IPS-18a (cell line): ENCODE measurements at regions not wholly inside any gene's neighbourhood (a gene's known extent, or its start where the extent isn't known, plus 50 kb on each side); places are given as distances from the start of the nearest gene placed in this dataset.
A peak's percentile ranks its signal among the peaks of the same experiment; 100 is the strongest.

Source experiments
- H3K27ac ChIP-seq: one replicate; pipeline ENCODE4 v1.5.1; 2013; ENCODE audit warnings: low read length
- H3K27me3 ChIP-seq: one replicate; pipeline ENCODE4 v1.6.1; 2013; ENCODE audit warnings: mild to moderate bottlenecking, low read length; ENCODE audit not compliant: control insufficient read depth, insufficient read depth
- H3K36me3 ChIP-seq: one replicate; pipeline ENCODE4 v1.6.1; 2013; ENCODE audit warnings: low read depth, low read length; ENCODE audit not compliant: control insufficient read depth
- H3K4me1 ChIP-seq: one replicate; pipeline ENCODE4 v1.6.1; 2013; ENCODE audit warnings: low read depth, low read length; ENCODE audit not compliant: control insufficient read depth
- H3K4me3 ChIP-seq: one replicate; pipeline ENCODE4 v1.5.1; 2013; ENCODE audit warnings: low read length
- H3K9ac ChIP-seq: one replicate; pipeline ENCODE4 v1.6.1; 2013; ENCODE audit warnings: mild to moderate bottlenecking, low read length, moderate library complexity
- H3K9me3 ChIP-seq: one replicate; pipeline ENCODE4 v1.6.1; 2013; ENCODE audit warnings: low read depth, low read length; ENCODE audit not compliant: control insufficient read depth

DNA sequence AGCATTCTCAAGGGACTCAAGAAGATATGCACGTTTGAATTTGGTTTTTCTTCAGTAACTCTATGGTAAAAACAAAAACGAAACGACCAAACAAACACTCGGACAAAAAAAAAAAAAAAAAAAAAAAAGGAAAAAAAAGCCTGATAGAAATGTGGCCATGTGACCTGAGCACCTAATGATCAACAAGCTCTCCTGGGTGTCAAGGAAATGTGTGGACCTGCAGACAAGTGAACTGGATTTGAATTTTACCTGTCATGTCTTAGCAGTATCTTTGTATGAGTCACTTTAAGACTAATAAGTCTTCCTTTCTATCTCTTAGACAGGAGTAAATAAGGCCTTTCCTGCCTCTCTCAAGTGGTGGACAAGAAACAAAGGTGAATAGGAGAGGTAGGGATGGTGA lies 190.6 kb upstream of the GRIA1 start:
- no peak overlapping the region for H3K4me3 ChIP-seq

DNA sequence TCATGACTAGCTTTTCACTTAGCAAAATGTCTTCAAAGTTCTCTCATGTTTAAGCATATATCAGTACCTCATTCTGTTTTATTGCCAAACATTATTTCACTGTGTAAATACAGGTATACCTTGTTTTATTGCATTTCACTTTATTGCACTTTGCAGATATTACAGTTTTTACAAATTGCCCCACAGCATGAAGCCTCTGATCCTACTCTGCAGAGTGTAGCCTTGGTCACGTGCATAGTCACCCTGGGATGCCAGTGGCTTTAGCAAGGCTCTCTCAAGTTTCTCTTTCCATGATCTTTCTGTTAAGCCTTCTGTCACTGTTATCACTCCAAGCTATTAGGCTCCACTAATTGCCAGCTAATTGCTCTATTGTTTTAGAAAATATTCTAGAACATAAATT lies 182.2 kb upstream of the GRIA1 start:
- Histone ChIP-seq H3K9ac (no peak overlapping the region), H3K27me3 (no peaks in the 10 kb centered on the region), H3K36me3 (no peaks in the 10 kb centered on the region), H3K4me1 (no peaks in the 10 kb centered on the region), H3K9me3 (no peaks in the 10 kb centered on the region), H3K4me3 (no peak overlapping the region), H3K27ac (no peak overlapping the region)

More for the DNA sequence above, 190.6 kb upstream of the GRIA1 start:
- Histone ChIP-seq H3K4me1 (no peaks in the 10 kb centered on the region), H3K9ac (no peak overlapping the region), H3K9me3 (no peaks in the 10 kb centered on the region), H3K36me3 (no peaks in the 10 kb centered on the region), H3K27ac (no peak overlapping the region), H3K27me3 (no peaks in the 10 kb centered on the region)

- H3K27ac ChIP-seq: no peak overlapping the region
- H3K4me1 ChIP-seq: no peaks in the 10 kb centered on the region
- H3K36me3 ChIP-seq: no peaks in the 10 kb centered on the region
- no peaks in the 10 kb centered on the region for H3K9me3 ChIP-seq
- H3K9ac ChIP-seq: no peak overlapping the region
- H3K27me3 ChIP-seq: no peaks in the 10 kb centered on the region
- H3K4me3 ChIP-seq: no peak overlapping the region
These were observed 171.9 kb upstream of the GRIA1 start for GRCh38 chr5:153318556-153318955.

GRCh38 chr5:153321478-153321877 lies 169.0 kb upstream of the GRIA1 start:
- Histone ChIP-seq H3K27ac (no peak overlapping the region), H3K9ac (no peak overlapping the region), H3K27me3 (no peaks in the 10 kb centered on the region), H3K4me3 (no peak overlapping the region), H3K36me3 (no peaks in the 10 kb centered on the region), H3K9me3 (no peaks in the 10 kb centered on the region), H3K4me1 (no peaks in the 10 kb centered on the region)

DNA sequence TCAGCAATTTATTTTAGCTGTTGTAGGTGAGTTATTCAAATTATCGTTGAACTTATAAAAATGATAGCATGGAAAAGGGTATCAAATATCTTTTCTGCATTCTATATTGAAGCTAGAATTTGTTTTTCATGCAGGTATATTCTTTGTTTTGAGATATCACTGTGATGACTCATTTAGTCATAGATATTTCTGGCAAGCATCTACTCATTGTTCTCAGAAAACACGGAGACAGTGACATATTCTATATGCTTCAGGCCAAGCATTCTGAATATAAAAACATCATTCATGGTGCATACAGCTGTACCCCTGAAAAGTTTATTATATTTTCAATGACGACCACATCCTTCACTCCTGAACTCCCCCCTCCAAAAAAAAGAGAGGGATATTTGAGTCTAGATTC lies 150.3 kb upstream of the GRIA1 start:
- Histone ChIP-seq H3K9me3 (no peaks in the 10 kb centered on the region), H3K27me3 (no peaks in the 10 kb centered on the region), H3K4me1 (no peaks in the 10 kb centered on the region), H3K9ac (no peak overlapping the region), H3K27ac (no peak overlapping the region), H3K4me3 (no peak overlapping the region), H3K36me3 (no peaks in the 10 kb centered on the region)

DNA sequence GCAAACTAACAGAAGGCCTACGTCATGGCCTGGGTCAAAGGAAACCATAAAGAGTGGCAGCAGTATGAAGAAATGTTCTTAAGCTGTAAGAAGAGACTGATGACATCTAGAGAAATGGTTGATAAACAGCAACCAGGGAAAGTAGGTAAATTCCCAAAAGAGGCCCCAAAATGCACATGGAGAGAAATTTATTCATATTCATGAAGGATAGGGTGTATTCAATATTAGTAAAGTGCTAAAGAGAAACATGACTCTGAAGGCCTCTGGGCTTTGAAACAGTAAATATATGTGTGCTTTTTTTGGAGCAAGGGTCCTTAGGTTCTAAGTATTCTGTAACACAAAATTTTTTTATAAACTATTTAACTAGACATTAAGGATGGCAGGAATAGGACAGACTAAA lies 149.7 kb upstream of the GRIA1 start:
- Histone ChIP-seq H3K9me3 (no peaks in the 10 kb centered on the region), H3K4me3 (no peak overlapping the region), H3K4me1 (no peaks in the 10 kb centered on the region), H3K9ac (no peak overlapping the region), H3K27ac (no peak overlapping the region), H3K27me3 (no peaks in the 10 kb centered on the region), H3K36me3 (no peaks in the 10 kb centered on the region)

DNA sequence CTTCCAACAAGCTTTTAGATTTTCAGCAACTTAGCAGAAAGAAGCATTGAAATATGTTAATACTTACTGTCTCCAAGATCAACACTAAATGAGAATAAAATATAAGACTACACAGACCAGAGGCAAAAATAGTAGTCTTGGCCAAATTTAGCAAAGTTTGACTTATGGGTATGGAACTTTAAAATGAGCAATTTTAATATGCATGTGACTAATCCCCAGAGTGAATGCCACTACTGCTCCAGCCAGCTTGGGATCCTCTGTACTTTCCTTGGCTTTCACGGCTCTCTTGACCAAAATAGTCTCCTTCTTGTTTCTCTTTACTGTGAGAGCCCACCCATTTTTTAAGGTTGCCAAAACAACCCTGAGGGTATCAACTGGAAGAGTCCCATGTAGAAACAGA lies 148.0 kb upstream of the GRIA1 start:
- no peaks in the 10 kb centered on the region for H3K4me1 ChIP-seq
- H3K27ac ChIP-seq: no peak overlapping the region
- H3K4me3 ChIP-seq: no peak overlapping the region
- no peaks in the 10 kb centered on the region for H3K9me3 ChIP-seq
- H3K9ac ChIP-seq: no peak overlapping the region
- no peaks in the 10 kb centered on the region for H3K36me3 ChIP-seq
- no peaks in the 10 kb centered on the region for H3K27me3 ChIP-seq

GRCh38 chr5:153347611-153348010 lies 142.9 kb upstream of the GRIA1 start:
- H3K4me1 ChIP-seq: peaks cover 19% of the 10 kb centered on the region
- no peak overlapping the region for H3K27ac ChIP-seq
- H3K36me3 ChIP-seq: no peaks in the 10 kb centered on the region
- no peak overlapping the region for H3K9ac ChIP-seq
- peaks cover 11% of the 10 kb centered on the region for H3K27me3 ChIP-seq
- no peaks in the 10 kb centered on the region for H3K9me3 ChIP-seq
- no peak overlapping the region for H3K4me3 ChIP-seq

GRCh38 chr5:153350175-153350883 lies 140.1 kb upstream of the GRIA1 start:
- H3K4me1 ChIP-seq: peaks cover 29% of the 10 kb centered on the region
- peak overlapping the region; percentile 0 for H3K9ac ChIP-seq
- H3K27me3 ChIP-seq: peaks cover 13% of the 10 kb centered on the region
- no peaks in the 10 kb centered on the region for H3K36me3 ChIP-seq
- H3K27ac ChIP-seq: peak overlapping the region; percentile 13
- H3K4me3 ChIP-seq: peak overlapping the region; percentile 12
- no peaks in the 10 kb centered on the region for H3K9me3 ChIP-seq

DNA sequence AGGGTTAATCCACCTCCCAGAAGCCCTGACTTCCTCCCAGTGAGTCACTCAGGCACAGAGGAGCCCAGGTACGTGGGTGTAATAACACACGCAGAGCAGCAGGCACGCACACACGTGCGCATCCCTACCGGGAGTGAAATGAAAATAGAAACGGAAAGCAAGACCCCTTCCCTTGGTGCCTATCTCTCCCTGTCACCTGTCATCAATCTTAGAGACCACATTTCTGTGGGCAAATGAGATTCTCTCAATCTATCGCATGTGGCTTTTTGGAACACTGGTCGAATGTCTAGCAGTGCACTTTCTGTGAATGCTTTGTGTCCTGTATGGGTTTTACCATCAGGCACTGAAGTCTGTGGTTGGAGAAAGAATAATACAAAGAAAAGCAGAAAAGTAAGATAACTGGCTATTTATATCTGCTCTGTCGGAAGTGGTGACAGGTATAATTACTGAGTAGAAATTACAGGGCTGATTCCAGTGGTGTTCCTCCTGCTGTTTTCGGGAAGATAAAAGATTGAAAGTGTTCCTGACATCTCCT lies 137.7 kb upstream of the GRIA1 start:
- no peaks in the 10 kb centered on the region for H3K36me3 ChIP-seq
- H3K27me3 ChIP-seq: peaks cover 13% of the 10 kb centered on the region
- H3K27ac ChIP-seq: no peak overlapping the region
- H3K9ac ChIP-seq: no peak overlapping the region
- no peaks in the 10 kb centered on the region for H3K9me3 ChIP-seq
- no peak overlapping the region for H3K4me3 ChIP-seq
- H3K4me1 ChIP-seq: peaks cover 29% of the 10 kb centered on the region

GRCh38 chr5:153357493-153358112 lies 132.9 kb upstream of the GRIA1 start:
- Histone ChIP-seq H3K27ac (no peak overlapping the region), H3K4me3 (no peak overlapping the region)

More at GRCh38 chr5:153357493-153358112, 132.9 kb upstream of the GRIA1 start:
- Histone ChIP-seq H3K27me3 (peaks cover 3% of the 10 kb centered on the region), H3K36me3 (no peaks in the 10 kb centered on the region), H3K9ac (no peak overlapping the region), H3K9me3 (no peaks in the 10 kb centered on the region), H3K4me1 (peaks cover 10% of the 10 kb centered on the region)
